HL-60 (cell line): ENCODE measurements at regions not wholly inside any gene's neighbourhood (a gene's known extent, or its start where the extent isn't known, plus 50 kb on each side); places are given as distances from the start of the nearest gene placed in this dataset.

Experiments
- POLR2AphosphoS5 ChIP-seq: IDR thresholded peaks from 2 replicates; pipeline ENCODE4 v1.6.1; 2012; ENCODE audit warnings: low read depth
- REST ChIP-seq: IDR thresholded peaks from 2 replicates; pipeline ENCODE4 v1.6.1; 2012; ENCODE audit warnings: low read depth; ENCODE audit not compliant: insufficient replicate concordance
- TF ChIP-seq, protein P1 (sequence below): IDR thresholded peaks from one replicate; pipeline ENCODE4 v1.5.1; 2011; ENCODE audit warnings: low read length, control low read depth, inconsistent platforms; ENCODE audit not compliant: insufficient read depth

GRCh38 chr3:160140756-160141155 lies 84.5 kb upstream of the C3orf80 start:
- TF ChIP-seq, protein P1, sequence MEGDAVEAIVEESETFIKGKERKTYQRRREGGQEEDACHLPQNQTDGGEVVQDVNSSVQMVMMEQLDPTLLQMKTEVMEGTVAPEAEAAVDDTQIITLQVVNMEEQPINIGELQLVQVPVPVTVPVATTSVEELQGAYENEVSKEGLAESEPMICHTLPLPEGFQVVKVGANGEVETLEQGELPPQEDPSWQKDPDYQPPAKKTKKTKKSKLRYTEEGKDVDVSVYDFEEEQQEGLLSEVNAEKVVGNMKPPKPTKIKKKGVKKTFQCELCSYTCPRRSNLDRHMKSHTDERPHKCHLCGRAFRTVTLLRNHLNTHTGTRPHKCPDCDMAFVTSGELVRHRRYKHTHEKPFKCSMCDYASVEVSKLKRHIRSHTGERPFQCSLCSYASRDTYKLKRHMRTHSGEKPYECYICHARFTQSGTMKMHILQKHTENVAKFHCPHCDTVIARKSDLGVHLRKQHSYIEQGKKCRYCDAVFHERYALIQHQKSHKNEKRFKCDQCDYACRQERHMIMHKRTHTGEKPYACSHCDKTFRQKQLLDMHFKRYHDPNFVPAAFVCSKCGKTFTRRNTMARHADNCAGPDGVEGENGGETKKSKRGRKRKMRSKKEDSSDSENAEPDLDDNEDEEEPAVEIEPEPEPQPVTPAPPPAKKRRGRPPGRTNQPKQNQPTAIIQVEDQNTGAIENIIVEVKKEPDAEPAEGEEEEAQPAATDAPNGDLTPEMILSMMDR: no peak
- TF ChIP-seq REST (no peak), POLR2AphosphoS5 (no peak)
